ENCODE measurements at regions not wholly inside any gene's neighbourhood (a gene's known extent, or its start where the extent isn't known, plus 50 kb on each side); places are given as distances from the start of the nearest gene placed in this dataset.

DNA sequence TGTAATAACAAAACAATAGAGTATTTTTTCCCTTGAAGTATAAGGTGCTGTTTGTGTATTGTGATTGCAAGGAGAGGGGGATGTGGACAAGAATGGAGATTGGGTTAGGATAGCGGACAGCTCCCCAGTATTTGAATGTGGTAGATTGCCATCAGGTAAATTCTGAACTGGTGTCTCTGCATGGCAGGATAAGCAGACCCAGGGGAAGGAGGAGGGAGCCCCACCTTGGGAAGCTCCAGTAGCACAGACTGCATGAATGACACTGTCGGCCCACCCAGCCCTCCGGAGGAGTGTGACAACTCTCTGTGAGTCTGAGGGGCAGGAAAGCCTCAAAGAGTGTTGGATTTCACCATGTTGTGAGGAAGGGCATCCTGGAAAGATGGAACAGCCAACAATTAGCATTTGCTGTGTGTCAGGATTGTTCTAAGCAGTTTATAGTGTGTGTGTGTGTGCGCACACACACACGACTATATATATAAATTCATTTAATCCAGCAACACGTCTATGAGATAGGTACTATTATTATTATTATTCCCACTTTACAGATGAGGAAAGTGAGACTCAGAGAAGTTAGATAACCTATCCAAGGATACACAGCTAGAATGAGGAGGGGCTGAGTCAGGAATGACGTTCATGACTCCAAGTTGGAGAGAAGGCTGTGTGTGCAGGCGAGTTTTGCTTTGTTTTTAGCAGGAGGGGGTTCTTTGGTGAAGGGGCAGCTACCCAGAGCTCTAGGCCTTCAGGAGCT lies 63.4 kb upstream of the LCTL start (continued):
- TF ChIP-seq, protein P1, sequence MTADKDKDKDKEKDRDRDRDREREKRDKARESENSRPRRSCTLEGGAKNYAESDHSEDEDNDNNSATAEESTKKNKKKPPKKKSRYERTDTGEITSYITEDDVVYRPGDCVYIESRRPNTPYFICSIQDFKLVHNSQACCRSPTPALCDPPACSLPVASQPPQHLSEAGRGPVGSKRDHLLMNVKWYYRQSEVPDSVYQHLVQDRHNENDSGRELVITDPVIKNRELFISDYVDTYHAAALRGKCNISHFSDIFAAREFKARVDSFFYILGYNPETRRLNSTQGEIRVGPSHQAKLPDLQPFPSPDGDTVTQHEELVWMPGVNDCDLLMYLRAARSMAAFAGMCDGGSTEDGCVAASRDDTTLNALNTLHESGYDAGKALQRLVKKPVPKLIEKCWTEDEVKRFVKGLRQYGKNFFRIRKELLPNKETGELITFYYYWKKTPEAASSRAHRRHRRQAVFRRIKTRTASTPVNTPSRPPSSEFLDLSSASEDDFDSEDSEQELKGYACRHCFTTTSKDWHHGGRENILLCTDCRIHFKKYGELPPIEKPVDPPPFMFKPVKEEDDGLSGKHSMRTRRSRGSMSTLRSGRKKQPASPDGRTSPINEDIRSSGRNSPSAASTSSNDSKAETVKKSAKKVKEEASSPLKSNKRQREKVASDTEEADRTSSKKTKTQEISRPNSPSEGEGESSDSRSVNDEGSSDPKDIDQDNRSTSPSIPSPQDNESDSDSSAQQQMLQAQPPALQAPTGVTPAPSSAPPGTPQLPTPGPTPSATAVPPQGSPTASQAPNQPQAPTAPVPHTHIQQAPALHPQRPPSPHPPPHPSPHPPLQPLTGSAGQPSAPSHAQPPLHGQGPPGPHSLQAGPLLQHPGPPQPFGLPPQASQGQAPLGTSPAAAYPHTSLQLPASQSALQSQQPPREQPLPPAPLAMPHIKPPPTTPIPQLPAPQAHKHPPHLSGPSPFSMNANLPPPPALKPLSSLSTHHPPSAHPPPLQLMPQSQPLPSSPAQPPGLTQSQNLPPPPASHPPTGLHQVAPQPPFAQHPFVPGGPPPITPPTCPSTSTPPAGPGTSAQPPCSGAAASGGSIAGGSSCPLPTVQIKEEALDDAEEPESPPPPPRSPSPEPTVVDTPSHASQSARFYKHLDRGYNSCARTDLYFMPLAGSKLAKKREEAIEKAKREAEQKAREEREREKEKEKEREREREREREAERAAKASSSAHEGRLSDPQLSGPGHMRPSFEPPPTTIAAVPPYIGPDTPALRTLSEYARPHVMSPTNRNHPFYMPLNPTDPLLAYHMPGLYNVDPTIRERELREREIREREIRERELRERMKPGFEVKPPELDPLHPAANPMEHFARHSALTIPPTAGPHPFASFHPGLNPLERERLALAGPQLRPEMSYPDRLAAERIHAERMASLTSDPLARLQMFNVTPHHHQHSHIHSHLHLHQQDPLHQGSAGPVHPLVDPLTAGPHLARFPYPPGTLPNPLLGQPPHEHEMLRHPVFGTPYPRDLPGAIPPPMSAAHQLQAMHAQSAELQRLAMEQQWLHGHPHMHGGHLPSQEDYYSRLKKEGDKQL (CRISPR knock-in tag; IDR thresholded peaks at IDR 0.05; ENCODE audit: borderline replicate concordance) = no peak
- TF ChIP-seq RFX7 (CRISPR knock-in tag; IDR thresholded peaks at IDR 0.05) = no peak
- TF ChIP-seq ZFP1 (CRISPR knock-in tag; IDR thresholded peaks at IDR 0.05) = no peak
- no peak for TF ChIP-seq RNF2 (IDR thresholded peaks at IDR 0.05)
- no peak for TF ChIP-seq GTF2F1 (IDR thresholded peaks at IDR 0.05; ENCODE audit: low read depth, low read length)
- TF ChIP-seq IFI16 (CRISPR knock-in tag; IDR thresholded peaks at IDR 0.05) = no peak
- TF ChIP-seq, protein P2, sequence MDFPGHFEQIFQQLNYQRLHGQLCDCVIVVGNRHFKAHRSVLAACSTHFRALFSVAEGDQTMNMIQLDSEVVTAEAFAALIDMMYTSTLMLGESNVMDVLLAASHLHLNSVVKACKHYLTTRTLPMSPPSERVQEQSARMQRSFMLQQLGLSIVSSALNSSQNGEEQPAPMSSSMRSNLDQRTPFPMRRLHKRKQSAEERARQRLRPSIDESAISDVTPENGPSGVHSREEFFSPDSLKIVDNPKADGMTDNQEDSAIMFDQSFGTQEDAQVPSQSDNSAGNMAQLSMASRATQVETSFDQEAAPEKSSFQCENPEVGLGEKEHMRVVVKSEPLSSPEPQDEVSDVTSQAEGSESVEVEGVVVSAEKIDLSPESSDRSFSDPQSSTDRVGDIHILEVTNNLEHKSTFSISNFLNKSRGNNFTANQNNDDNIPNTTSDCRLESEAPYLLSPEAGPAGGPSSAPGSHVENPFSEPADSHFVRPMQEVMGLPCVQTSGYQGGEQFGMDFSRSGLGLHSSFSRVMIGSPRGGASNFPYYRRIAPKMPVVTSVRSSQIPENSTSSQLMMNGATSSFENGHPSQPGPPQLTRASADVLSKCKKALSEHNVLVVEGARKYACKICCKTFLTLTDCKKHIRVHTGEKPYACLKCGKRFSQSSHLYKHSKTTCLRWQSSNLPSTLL (IDR thresholded peaks at IDR 0.05) = no peak
- TF ChIP-seq, protein P3, sequence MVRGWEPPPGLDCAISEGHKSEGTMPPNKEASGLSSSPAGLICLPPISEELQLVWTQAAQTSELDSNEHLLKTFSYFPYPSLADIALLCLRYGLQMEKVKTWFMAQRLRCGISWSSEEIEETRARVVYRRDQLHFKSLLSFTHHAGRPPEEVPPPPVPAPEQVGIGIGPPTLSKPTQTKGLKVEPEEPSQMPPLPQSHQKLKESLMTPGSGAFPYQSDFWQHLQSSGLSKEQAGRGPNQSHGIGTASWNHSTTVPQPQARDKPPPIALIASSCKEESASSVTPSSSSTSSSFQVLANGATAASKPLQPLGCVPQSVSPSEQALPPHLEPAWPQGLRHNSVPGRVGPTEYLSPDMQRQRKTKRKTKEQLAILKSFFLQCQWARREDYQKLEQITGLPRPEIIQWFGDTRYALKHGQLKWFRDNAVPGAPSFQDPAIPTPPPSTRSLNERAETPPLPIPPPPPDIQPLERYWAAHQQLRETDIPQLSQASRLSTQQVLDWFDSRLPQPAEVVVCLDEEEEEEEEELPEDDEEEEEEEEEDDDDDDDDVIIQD (CRISPR knock-in tag; IDR thresholded peaks at IDR 0.05) = no peak
- no peak for TF ChIP-seq EWSR1 (IDR thresholded peaks at IDR 0.05; ENCODE audit: borderline replicate concordance, low read depth, partially characterized antibody)
- TF ChIP-seq ZNF263 (CRISPR knock-in tag; IDR thresholded peaks at IDR 0.05; ENCODE audit: borderline replicate concordance) = no peak
- no peak for TF ChIP-seq ZKSCAN8 (CRISPR knock-in tag; IDR thresholded peaks at IDR 0.05)
- no peak for TF ChIP-seq TBP (optimal IDR thresholded peaks at IDR 0.05; ENCODE audit: low read depth, low read length)
- no peak for TF ChIP-seq KAT2B (IDR thresholded peaks at IDR 0.05; ENCODE audit: low read depth, low read length)
- TF ChIP-seq, protein P4, sequence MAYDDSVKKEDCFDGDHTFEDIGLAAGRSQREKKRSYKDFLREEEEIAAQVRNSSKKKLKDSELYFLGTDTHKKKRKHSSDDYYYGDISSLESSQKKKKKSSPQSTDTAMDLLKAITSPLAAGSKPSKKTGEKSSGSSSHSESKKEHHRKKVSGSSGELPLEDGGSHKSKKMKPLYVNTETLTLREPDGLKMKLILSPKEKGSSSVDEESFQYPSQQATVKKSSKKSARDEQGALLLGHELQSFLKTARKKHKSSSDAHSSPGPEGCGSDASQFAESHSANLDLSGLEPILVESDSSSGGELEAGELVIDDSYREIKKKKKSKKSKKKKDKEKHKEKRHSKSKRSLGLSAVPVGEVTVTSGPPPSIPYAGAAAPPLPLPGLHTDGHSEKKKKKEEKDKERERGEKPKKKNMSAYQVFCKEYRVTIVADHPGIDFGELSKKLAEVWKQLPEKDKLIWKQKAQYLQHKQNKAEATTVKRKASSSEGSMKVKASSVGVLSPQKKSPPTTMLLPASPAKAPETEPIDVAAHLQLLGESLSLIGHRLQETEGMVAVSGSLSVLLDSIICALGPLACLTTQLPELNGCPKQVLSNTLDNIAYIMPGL (CRISPR knock-in tag; IDR thresholded peaks at IDR 0.05) = no peak
- no peak for TF ChIP-seq BMI1 (IDR thresholded peaks at IDR 0.05; ENCODE audit: low read length)
- TF ChIP-seq ZFP36 (IDR thresholded peaks at IDR 0.05; ENCODE audit: low read depth, low read length, partially characterized antibody) = no peak
- no peak for TF ChIP-seq HCFC1 (IDR thresholded peaks at IDR 0.05; ENCODE audit: low read depth, low read length)
- TF ChIP-seq MEIS2 (IDR thresholded peaks at IDR 0.05; ENCODE audit: partially characterized antibody) = no peak

Data from K562 (cell line).